Upper lobe of left lung (tissue), 4 donors: ENCODE measurements at regions not wholly inside any gene's neighbourhood (a gene's known extent, or its start where the extent isn't known, plus 50 kb on each side); places are given as distances from the start of the nearest gene placed in this dataset.

Experiments
- POLR2A ChIP-seq, 4 donors: fragments of 450-650 bp; IDR thresholded peaks; one replicate each; pipeline ENCODE4 v1.5.1; 2016 to 2017; ENCODE audit warnings: antibody characterized with exemption in 4 of 4, mild to moderate bottlenecking in 2 of 4
- TF ChIP-seq, protein P1 (sequence below), 6 experiments: fragments of 450-650 bp in 4 of 6; fragments of 200-600 bp in 2 of 6; sonication (generic) in 2 of 6; IDR thresholded peaks; one replicate each; pipeline ENCODE4 v1.5.1; 2016 to 2019; ENCODE audit warnings: antibody characterized with exemption in 6 of 6

DNA sequence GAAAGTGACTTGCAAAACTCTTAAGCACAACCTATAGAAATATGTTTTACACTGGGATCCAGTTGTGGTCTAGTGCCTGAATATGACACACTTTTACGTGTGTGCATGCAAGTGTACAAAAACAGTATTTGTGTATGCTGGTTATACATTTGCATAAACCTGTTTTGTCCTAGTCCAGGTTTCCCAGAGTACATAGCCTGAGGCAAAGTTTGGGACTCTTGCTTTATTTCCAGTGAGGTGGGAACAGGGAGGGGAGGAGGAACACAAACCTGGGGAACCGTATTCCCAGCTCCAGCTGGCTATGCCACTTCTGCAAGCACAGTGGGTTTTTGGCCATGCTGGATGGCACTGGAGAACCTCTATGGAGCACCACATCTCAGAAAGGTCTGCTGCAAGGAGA, 481.1 kb upstream of the HS6ST1 start:
- TF ChIP-seq, protein P1, sequence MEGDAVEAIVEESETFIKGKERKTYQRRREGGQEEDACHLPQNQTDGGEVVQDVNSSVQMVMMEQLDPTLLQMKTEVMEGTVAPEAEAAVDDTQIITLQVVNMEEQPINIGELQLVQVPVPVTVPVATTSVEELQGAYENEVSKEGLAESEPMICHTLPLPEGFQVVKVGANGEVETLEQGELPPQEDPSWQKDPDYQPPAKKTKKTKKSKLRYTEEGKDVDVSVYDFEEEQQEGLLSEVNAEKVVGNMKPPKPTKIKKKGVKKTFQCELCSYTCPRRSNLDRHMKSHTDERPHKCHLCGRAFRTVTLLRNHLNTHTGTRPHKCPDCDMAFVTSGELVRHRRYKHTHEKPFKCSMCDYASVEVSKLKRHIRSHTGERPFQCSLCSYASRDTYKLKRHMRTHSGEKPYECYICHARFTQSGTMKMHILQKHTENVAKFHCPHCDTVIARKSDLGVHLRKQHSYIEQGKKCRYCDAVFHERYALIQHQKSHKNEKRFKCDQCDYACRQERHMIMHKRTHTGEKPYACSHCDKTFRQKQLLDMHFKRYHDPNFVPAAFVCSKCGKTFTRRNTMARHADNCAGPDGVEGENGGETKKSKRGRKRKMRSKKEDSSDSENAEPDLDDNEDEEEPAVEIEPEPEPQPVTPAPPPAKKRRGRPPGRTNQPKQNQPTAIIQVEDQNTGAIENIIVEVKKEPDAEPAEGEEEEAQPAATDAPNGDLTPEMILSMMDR (IDR thresholded peaks at IDR 0.05) = no peak
- no peak for TF ChIP-seq POLR2A (IDR thresholded peaks at IDR 0.05)
